B cell (primary cell): ENCODE measurements at regions not wholly inside any gene's neighbourhood (a gene's known extent, or its start where the extent isn't known, plus 50 kb on each side); places are given as distances from the start of the nearest gene placed in this dataset.

Source experiments
- CTCF ChIP-seq: fragments of 200-600 bp; IDR thresholded peaks from one replicate; pipeline ENCODE4 v1.8.0; 2022; ENCODE audit warnings: antibody characterized with exemption, mild to moderate bottlenecking
- EZH2 ChIP-seq: IDR thresholded peaks from 2 replicates; pipeline ENCODE4 v1.6.1; 2012; ENCODE audit warnings: borderline replicate concordance, low read depth, mild to moderate bottlenecking, moderate library complexity, low read length; ENCODE audit not compliant: insufficient read depth, poor library complexity, severe bottlenecking

GRCh38 chr2:126788652-126789051, 110.0 kb upstream of the TEX51 start:
- TF ChIP-seq EZH2, result no peak
- TF ChIP-seq CTCF, result no peak
